BE2C (cell line): ENCODE measurements at regions not wholly inside any gene's neighbourhood (a gene's known extent, or its start where the extent isn't known, plus 50 kb on each side); places are given as distances from the start of the nearest gene placed in this dataset.

Source experiments
- DNase-seq: peaks from one replicate; pipeline ENCODE4 v3.0.0-alpha.2; 2020
- H3K27me3 ChIP-seq: fragments of 250-450 bp; sonication (Bioruptor Pico); 2 replicates; pipeline ENCODE4 v1.5.1; 2020; ENCODE audit warnings: mild to moderate bottlenecking
- H3K36me3 ChIP-seq: fragments of 250-450 bp; sonication (Bioruptor Pico); 2 replicates; pipeline ENCODE4 v1.5.1; 2020; ENCODE audit warnings: mild to moderate bottlenecking
- H3K4me1 ChIP-seq: fragments of 250-450 bp; sonication (Bioruptor Pico); 2 replicates; pipeline ENCODE4 v1.5.1; 2020
- H3K4me3 ChIP-seq: 2 replicates; pipeline ENCODE4 v1.5.1; 2011; ENCODE audit warnings: low read depth, low read length
- H3K9me3 ChIP-seq: fragments of 250-450 bp; sonication (Bioruptor Pico); 2 replicates; pipeline ENCODE4 v1.5.1; 2020
- CTCF ChIP-seq: IDR thresholded peaks from 2 replicates; pipeline ENCODE4 v1.5.1; 2012; ENCODE audit warnings: mild to moderate bottlenecking, low read depth, low read length

DNA sequence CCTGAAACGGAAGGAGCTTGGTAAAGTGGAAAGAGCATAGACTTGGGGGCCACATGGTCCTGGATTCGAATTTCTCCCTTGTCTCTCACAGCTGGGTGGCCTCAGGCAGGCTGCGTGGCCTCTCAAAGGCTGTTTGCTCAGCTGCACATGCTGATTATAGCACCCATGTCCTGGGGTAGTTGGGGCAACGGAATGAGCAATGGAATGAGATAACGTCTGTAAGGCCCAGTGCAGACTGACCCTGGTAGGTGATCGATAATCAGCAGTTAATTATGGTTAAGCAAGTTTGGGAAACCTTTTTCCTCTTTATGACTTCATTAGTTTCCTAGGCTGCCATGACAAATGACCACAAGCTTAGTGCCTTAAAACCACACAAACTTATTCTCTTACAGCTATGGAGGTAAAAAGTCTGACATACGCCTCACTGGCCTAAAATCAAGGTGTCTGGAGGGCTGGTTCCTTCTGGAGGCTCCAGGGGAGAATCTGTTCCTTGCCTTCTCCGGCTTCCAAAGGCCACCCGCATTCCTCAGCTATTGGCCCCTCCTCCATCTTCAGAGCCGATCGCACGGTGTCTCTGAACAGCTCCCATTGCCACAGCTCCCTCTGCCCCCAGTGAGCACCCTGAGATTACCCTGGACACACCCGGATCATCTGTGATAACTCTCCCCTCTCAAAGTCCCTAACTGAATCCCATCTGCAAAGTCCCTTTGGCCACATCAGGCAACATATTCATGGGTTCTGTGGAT, 294.9 kb upstream of the FOXF1 start:
- H3K36me3 ChIP-seq, result no peaks in the 10 kb centered on the region

GRCh38 chr16:86215979-86216585, 294.2 kb upstream of the FOXF1 start:
- Histone ChIP-seq H3K4me3 (no peak overlapping the region), H3K9me3 (no peaks in the 10 kb centered on the region; the same call in 1 of the 2 replicates), H3K27me3 (peaks cover 24% of the 10 kb centered on the region), H3K4me1 (no peaks in the 10 kb centered on the region), H3K36me3 (no peaks in the 10 kb centered on the region)
- TF ChIP-seq CTCF, result no peak
- no peak for DNase-seq

More for the DNA sequence above, 294.9 kb upstream of the FOXF1 start:
- H3K9me3 ChIP-seq, result no peaks in the 10 kb centered on the region; the same call in 1 of the 2 replicates
- peaks cover 18% of the 10 kb centered on the region for H3K27me3 ChIP-seq
- TF ChIP-seq CTCF, result no peak
- no peaks in the 10 kb centered on the region for H3K4me1 ChIP-seq
- H3K4me3 ChIP-seq, result no peak overlapping the region
- no peak for DNase-seq

DNA sequence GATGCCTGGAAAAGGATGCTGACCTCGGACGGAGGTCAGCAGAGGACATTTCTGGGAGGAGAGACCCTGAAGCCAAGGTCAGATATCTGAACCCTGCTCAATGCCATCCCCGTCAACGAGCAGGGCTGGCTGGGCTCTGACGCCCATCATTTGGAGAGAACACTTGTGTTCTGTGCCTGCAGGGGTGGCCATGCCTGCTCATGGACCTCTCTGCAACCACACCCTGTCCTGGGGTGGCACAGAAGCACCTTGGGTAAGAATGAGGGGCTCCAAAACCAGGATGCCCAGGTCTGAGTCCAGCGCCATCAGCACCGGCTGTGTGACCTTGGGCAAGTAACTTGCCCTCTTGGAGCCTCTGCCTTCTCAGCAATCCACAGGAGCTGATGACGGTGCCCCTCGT, 293.7 kb upstream of the FOXF1 start:
- no peaks in the 10 kb centered on the region; the same call in 1 of the 2 replicates for H3K9me3 ChIP-seq
- peaks cover 29% of the 10 kb centered on the region for H3K27me3 ChIP-seq
- H3K36me3 ChIP-seq, result no peaks in the 10 kb centered on the region
- no peak for TF ChIP-seq CTCF
- no peak for DNase-seq
- H3K4me3 ChIP-seq, result no peak overlapping the region
- no peaks in the 10 kb centered on the region for H3K4me1 ChIP-seq

DNA sequence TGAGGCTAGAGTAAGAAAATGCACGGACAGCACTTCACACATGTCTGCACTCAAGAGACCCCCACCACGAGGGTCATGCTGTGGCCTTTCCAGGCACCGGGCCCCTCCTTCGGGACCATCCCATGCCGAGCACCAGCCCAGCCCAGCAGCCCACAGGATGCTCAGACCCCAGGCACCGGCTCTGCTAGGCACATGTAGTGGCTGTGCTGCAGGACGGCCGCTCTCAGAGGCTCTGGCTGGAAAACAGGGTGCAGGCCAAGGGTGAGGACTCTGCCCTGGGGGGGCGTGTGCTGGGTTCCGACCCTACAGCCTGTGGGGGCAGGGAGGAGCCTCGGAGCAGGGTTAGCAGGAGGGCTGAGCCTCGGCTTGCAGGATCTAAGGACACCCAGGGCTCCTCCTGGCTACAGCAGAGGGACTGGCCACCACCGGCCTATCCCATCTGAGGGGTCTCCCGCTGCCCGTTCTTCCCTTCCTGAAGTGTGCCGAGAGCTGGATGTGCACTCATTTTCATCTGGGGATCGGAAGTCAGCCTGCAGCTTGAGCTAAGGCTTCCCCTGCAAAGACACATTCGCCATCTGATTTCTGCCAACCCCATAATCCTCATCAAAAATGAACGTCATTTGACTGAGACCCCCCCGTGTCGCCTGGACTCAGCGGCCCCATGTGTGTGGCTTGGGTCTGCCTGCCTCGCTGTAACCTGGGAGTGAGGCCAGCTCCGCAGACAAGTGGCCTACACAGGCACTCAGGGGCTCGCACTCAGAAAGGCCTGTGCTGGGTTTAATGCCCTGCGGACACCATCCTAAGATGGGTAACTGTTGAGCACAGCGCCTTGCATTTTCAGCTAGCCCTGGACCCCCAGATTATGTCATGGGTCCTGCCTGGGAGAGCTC, 293.1 kb upstream of the FOXF1 start:
- DNase-seq, result no peak
- Histone ChIP-seq H3K27me3 (peaks cover 36% of the 10 kb centered on the region), H3K36me3 (no peaks in the 10 kb centered on the region), H3K4me3 (no peak overlapping the region), H3K9me3 (no peaks in the 10 kb centered on the region; the same call in none of the 2 replicates), H3K4me1 (no peaks in the 10 kb centered on the region)
- TF ChIP-seq CTCF, result no peak

DNA sequence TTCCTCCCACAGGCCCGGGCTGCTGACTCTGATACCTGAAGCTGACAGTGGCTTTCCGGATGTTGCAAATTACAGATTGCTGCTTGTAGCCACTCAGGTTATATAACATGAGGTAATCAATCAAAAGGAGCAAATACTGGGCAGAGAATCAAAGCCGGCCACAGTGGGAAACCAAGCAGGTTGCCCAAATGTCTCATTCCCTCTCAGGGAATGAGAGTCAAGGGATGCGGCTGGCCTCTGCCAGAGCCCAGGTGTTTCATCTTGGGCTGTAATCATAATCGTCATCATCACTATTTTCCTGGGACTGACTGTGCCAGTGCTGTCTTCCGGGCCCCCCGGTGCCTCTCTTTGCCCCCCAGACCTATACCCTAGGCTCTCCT, 292.4 kb upstream of the FOXF1 start:
- DNase-seq, result no peak
- no peak for TF ChIP-seq CTCF

More for the DNA sequence above, 292.4 kb upstream of the FOXF1 start:
- Histone ChIP-seq H3K4me1 (no peaks in the 10 kb centered on the region), H3K27me3 (peaks cover 42% of the 10 kb centered on the region), H3K36me3 (no peaks in the 10 kb centered on the region), H3K4me3 (no peak overlapping the region), H3K9me3 (no peaks in the 10 kb centered on the region; the same call in 1 of the 2 replicates)
